HL-60 (cell line): ENCODE measurements at regions not wholly inside any gene's neighbourhood (a gene's known extent, or its start where the extent isn't known, plus 50 kb on each side); places are given as distances from the start of the nearest gene placed in this dataset.

Experiments
- POLR2AphosphoS5 ChIP-seq: IDR thresholded peaks from 2 replicates; pipeline ENCODE4 v1.6.1; 2012; ENCODE audit warnings: low read depth
- TF ChIP-seq, protein P1 (sequence below): IDR thresholded peaks from one replicate; pipeline ENCODE4 v1.5.1; 2011; ENCODE audit warnings: low read length, control low read depth, inconsistent platforms; ENCODE audit not compliant: insufficient read depth

DNA sequence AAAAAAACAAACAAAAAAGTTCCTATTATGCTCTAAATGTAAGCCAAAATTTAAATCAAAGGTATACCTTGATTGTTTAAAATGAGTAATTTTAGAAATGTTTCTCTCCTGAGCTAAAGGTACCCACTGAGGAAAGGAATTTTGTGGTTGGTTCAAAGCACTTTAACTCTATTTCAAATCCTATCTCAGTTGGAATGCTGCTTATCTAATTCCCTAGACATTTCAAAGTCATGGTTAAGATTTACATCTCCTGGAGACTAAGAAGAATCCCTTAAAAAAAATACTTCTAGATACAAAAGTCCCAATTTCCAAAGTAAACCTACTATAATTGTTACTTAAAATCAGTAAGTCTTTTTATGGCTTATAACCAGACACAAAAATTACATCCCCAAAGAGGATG, 830.7 kb downstream of the GRID1 start:
- TF ChIP-seq, protein P1, sequence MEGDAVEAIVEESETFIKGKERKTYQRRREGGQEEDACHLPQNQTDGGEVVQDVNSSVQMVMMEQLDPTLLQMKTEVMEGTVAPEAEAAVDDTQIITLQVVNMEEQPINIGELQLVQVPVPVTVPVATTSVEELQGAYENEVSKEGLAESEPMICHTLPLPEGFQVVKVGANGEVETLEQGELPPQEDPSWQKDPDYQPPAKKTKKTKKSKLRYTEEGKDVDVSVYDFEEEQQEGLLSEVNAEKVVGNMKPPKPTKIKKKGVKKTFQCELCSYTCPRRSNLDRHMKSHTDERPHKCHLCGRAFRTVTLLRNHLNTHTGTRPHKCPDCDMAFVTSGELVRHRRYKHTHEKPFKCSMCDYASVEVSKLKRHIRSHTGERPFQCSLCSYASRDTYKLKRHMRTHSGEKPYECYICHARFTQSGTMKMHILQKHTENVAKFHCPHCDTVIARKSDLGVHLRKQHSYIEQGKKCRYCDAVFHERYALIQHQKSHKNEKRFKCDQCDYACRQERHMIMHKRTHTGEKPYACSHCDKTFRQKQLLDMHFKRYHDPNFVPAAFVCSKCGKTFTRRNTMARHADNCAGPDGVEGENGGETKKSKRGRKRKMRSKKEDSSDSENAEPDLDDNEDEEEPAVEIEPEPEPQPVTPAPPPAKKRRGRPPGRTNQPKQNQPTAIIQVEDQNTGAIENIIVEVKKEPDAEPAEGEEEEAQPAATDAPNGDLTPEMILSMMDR = no peak
- no peak for TF ChIP-seq POLR2AphosphoS5
